SK-N-SH (cell line): ENCODE measurements at regions not wholly inside any gene's neighbourhood (a gene's known extent, or its start where the extent isn't known, plus 50 kb on each side); places are given as distances from the start of the nearest gene placed in this dataset.

Experiments used
- CTCF ChIA-PET: fragments of 300-600, 350-600 bp; formaldehyde crosslinking; extraction: SDS; loops from one replicate; lab custom pipeline; 2021; lab: Yijun Ruan, JAX
- POLR2A ChIA-PET: fragments of 350-600 bp; sonication (Branson Sonifier 250); formaldehyde crosslinking; extraction: SDS; loops from one replicate; lab custom pipeline; 2020; ENCODE audit warnings: antibody characterized with exemption, inconsistent platforms; lab: Yijun Ruan, JAX
- DNase-seq: peaks from one replicate; pipeline ENCODE4 v3.0.0; 2012
- H2AFZ ChIP-seq: fragments of 200-600 bp; sonication (generic); 2 replicates; pipeline ENCODE4 v1.8.1; 2016; ENCODE audit warnings: antibody characterized with exemption, mild to moderate bottlenecking, low read depth
- H3F3A ChIP-seq: fragments of 200-600 bp; sonication (generic); replicated peaks from 2 replicates; pipeline ENCODE3; 2016; ENCODE audit warnings: antibody characterized with exemption, mild to moderate bottlenecking; ENCODE audit not compliant: insufficient read depth
- H3K27ac ChIP-seq, 2 experiments: fragments of 200-500 bp in 1 of 2; fragments of 200-600 bp in 1 of 2; sonication (Bioruptor generic) in 1 of 2; sonication (generic), shearing (Covaris generic) in 1 of 2; 2 replicates each; pipeline versions ENCODE4 v1.5.1 to v1.6.1; 2014 to 2016; ENCODE audit warnings: low read depth in 2 of 2, inconsistent platforms in 1 of 2, low read length in 1 of 2, mild to moderate bottlenecking in 1 of 2, mixed read lengths in 1 of 2
- H3K27me3 ChIP-seq: fragments of 200-600 bp; sonication (generic), shearing (Covaris generic); 2 replicates; pipeline ENCODE4 v1.6.1; 2016; ENCODE audit warnings: mixed run types; ENCODE audit not compliant: insufficient read depth
- H3K36me3 ChIP-seq, 2 experiments: fragments of 200-500 bp in 1 of 2; fragments of 200-600 bp in 1 of 2; sonication (Bioruptor generic) in 1 of 2; sonication (generic) in 1 of 2; replicated peaks in 1 of 2; 2 replicates each; pipeline versions ENCODE3 to v1.5.1; 2014 to 2016; ENCODE audit warnings: low read length in 1 of 2, mild to moderate bottlenecking in 1 of 2; ENCODE audit not compliant: insufficient read depth in 2 of 2, control insufficient read depth in 1 of 2
- H3K4me1 ChIP-seq, 2 experiments: fragments of 200-500 bp in 1 of 2; fragments of 200-600 bp in 1 of 2; sonication (Bioruptor generic) in 1 of 2; sonication (generic), shearing (Covaris generic) in 1 of 2; 2 replicates each; pipeline versions ENCODE4 v1.5.1 to v1.6.1; 2014 to 2016; ENCODE audit warnings: low read depth in 1 of 2, low read length in 1 of 2, mixed run types in 1 of 2; ENCODE audit not compliant: insufficient read depth in 2 of 2, control insufficient read depth in 1 of 2
- H3K4me2 ChIP-seq: fragments of 200-600 bp; sonication (generic), shearing (Covaris generic); 2 replicates; pipeline ENCODE4 v1.6.1; 2017; ENCODE audit warnings: mixed run types
- H3K4me3 ChIP-seq, 2 experiments: fragments of 200-500 bp in 1 of 2; fragments of 200-600 bp in 1 of 2; sonication (Bioruptor generic) in 1 of 2; sonication (generic), shearing (Covaris generic) in 1 of 2; 2 replicates each; pipeline versions ENCODE4 v1.5.1 to v1.8.1; 2014 to 2016; ENCODE audit warnings: low read depth in 2 of 2, inconsistent platforms in 1 of 2, low read length in 1 of 2, mild to moderate bottlenecking in 1 of 2, mixed read lengths in 1 of 2, moderate library complexity in 1 of 2
- H3K79me2 ChIP-seq: fragments of 200-600 bp; sonication (generic); 2 replicates; pipeline ENCODE4 v1.8.1; 2017; ENCODE audit warnings: mild to moderate bottlenecking; ENCODE audit not compliant: insufficient read depth
- H3K9ac ChIP-seq: fragments of 200-600 bp; sonication (generic); 2 replicates; pipeline ENCODE4 v1.6.1; 2017; ENCODE audit warnings: mixed run types
- H3K9me2 ChIP-seq: fragments of 200-600 bp; sonication (generic); 2 replicates; pipeline ENCODE4 v1.6.1; 2017; ENCODE audit warnings: mixed run types
- H3K9me3 ChIP-seq: fragments of 200-600 bp; sonication (generic); 2 replicates; pipeline ENCODE4 v1.6.1; 2017; ENCODE audit warnings: mixed run types, mild to moderate bottlenecking, moderate library complexity
- H4K20me1 ChIP-seq: fragments of 200-600 bp; sonication (generic); 2 replicates; pipeline ENCODE4 v1.6.1; 2017; ENCODE audit warnings: mild to moderate bottlenecking, mixed run types; ENCODE audit not compliant: insufficient read depth
- CHD2 ChIP-seq: fragments of 150-350 bp; IDR thresholded peaks from 2 replicates; pipeline ENCODE4 v1.6.1; 2018; ENCODE audit warnings: low read length; ENCODE audit not compliant: partially characterized antibody
- ELF1 ChIP-seq: IDR thresholded peaks from 2 replicates; pipeline ENCODE4 v1.4.0; 2012
- IRF3 ChIP-seq: fragments of 150-350 bp; IDR thresholded peaks from 2 replicates; pipeline ENCODE4 v1.6.1; 2016; ENCODE audit warnings: mild to moderate bottlenecking, low read depth, low read length
- MXI1 ChIP-seq: IDR thresholded peaks from 2 replicates; pipeline ENCODE4 v1.6.1; 2012; ENCODE audit warnings: mild to moderate bottlenecking, low read depth, low read length, improper control_type of control experiment
- POLR2AphosphoS5 ChIP-seq: IDR thresholded peaks from 2 replicates; pipeline ENCODE4 v1.6.1; 2012; ENCODE audit warnings: low read depth, low read length
- RAD21 ChIP-seq: IDR thresholded peaks from 2 replicates; pipeline ENCODE4 v1.6.1; 2012; ENCODE audit warnings: mild to moderate bottlenecking, low read length
- RCOR1 ChIP-seq: fragments of 150-350 bp; IDR thresholded peaks from 2 replicates; pipeline ENCODE4 v1.6.1; 2017; ENCODE audit warnings: antibody characterized with exemption, low read length
- RFX5 ChIP-seq: IDR thresholded peaks from 2 replicates; pipeline ENCODE4 v1.6.1; 2012; ENCODE audit warnings: mild to moderate bottlenecking, improper control_type of control experiment, low read length
- SIN3A ChIP-seq: IDR thresholded peaks from 2 replicates; pipeline ENCODE4 v1.6.1; 2012; ENCODE audit warnings: low read depth, mild to moderate bottlenecking, low read length, moderate library complexity, borderline replicate concordance
- SMC3 ChIP-seq: IDR thresholded peaks from 2 replicates; pipeline ENCODE4 v1.6.1; 2012; ENCODE audit warnings: low read depth, low read length, improper control_type of control experiment
- TAF1 ChIP-seq: IDR thresholded peaks from 2 replicates; pipeline ENCODE4 v1.6.1; 2012; ENCODE audit warnings: low read depth, mild to moderate bottlenecking, low read length, moderate library complexity, borderline replicate concordance
- YY1 ChIP-seq: IDR thresholded peaks from 2 replicates; pipeline ENCODE4 v1.4.0; 2012; ENCODE audit warnings: low read depth, mild to moderate bottlenecking
- WGBS: methylation state at CpG from one replicate; pipeline ENCODE4 v1.1.6; 2017; ENCODE audit warnings: low lambda C conversion rate; 5-methylcytosine and 5-hydroxymethylcytosine counted together
- TF ChIP-seq, protein P1 (sequence below): IDR thresholded peaks from 2 replicates; pipeline ENCODE4 v1.4.0; 2012; ENCODE audit warnings: low read depth
- TF ChIP-seq, protein P2 (sequence below): IDR thresholded peaks from 2 replicates; pipeline ENCODE4; 2012

DNA sequence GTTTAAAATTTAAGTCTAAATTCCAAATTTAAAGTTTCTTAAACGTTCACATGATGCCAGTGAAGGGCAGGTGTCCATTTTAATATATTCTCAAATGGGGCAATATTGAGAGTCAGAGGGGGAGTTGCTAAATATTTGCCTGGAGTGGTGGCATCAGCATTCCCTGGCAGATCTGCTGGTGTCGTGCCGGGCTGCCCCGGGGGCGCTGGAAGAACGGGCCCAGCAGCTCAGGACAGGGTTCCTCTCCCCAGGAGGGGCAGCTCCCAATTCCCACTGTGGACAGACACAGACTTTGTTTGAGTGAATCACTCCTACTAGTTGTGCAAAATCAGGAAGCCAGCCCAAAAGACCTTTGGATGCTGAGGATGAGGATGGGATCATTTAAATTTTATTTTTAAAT lies 468.7 kb upstream of the B3GAT1 start:
- WGBS, result 9% methylated on average over 4 of the region's 6 CpGs
- CTCF ChIA-PET, result interaction anchor here (1.8 kb wide), 1 partner anchor 12 kb away, joined by 10 read pairs; no protein-coding TSS in a partner anchor
- H3K4me1 ChIP-seq, result no peaks in the 10 kb centered on the region; a peak in 1 of 4 replicates

GRCh38 chr11:134879931-134880330 lies 467.9 kb upstream of the B3GAT1 start:
- Histone ChIP-seq H3K27ac (no peak overlapping the region), H3K4me2 (no peak overlapping the region), H3K9me2 (no peaks in the 10 kb centered on the region)
- POLR2A ChIA-PET, result no interaction called here
- DNase-seq, result no peak
- no peak for TF ChIP-seq CHD2
- TF ChIP-seq RAD21, result no peak
- TF ChIP-seq, all 33 proteins: peak for 0
- Histone ChIP-seq H3K27me3 (no peaks in the 10 kb centered on the region), H3F3A (no peaks in the 10 kb centered on the region), H3K79me2 (no peaks in the 10 kb centered on the region), H2AFZ (no peak overlapping the region), H3K9ac (no peak overlapping the region), H3K9me3 (no peaks in the 10 kb centered on the region), H4K20me1 (no peaks in the 10 kb centered on the region), H3K4me3 (no peak overlapping the region), H3K36me3 (no peaks in the 10 kb centered on the region), H3K4me1 (no peaks in the 10 kb centered on the region; a peak in 1 of 4 replicates)
- WGBS, result 63% methylated on average over 3 of the region's 3 CpGs
- CTCF ChIA-PET, result interaction anchor here (0.6 to 1.8 kb wide), 2 partner anchors 11 to 59 kb away, joined by 3 to 10 read pairs; no protein-coding TSS in a partner anchor

More for the DNA sequence above, 468.7 kb upstream of the B3GAT1 start:
- no peak overlapping the region for H3K4me2 ChIP-seq
- no peaks in the 10 kb centered on the region for H3F3A ChIP-seq
- no peak for DNase-seq
- H3K9ac ChIP-seq, result no peak overlapping the region
- H3K9me2 ChIP-seq, result no peaks in the 10 kb centered on the region
- H3K4me3 ChIP-seq, result no peak overlapping the region
- TF ChIP-seq POLR2AphosphoS5 (no peak), RCOR1 (no peak), IRF3 (no peak), SMC3 (no peak), TAF1 (no peak), SIN3A (no peak), MXI1 (no peak), ELF1 (no peak), RFX5 (no peak), YY1 (no peak)
- TF ChIP-seq, protein P1, sequence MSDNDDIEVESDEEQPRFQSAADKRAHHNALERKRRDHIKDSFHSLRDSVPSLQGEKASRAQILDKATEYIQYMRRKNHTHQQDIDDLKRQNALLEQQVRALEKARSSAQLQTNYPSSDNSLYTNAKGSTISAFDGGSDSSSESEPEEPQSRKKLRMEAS, result no peak
- TF ChIP-seq, protein P2, sequence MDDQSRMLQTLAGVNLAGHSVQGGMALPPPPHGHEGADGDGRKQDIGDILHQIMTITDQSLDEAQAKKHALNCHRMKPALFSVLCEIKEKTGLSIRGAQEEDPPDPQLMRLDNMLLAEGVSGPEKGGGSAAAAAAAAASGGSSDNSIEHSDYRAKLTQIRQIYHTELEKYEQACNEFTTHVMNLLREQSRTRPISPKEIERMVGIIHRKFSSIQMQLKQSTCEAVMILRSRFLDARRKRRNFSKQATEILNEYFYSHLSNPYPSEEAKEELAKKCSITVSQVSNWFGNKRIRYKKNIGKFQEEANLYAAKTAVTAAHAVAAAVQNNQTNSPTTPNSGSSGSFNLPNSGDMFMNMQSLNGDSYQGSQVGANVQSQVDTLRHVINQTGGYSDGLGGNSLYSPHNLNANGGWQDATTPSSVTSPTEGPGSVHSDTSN, result no peak
- H3K27ac ChIP-seq, result no peak overlapping the region
- no peak overlapping the region for H2AFZ ChIP-seq
- POLR2A ChIA-PET, result no interaction called here
- no peaks in the 10 kb centered on the region for H3K36me3 ChIP-seq
- no peaks in the 10 kb centered on the region for H3K79me2 ChIP-seq
- H3K27me3 ChIP-seq, result no peaks in the 10 kb centered on the region
- no peaks in the 10 kb centered on the region for H4K20me1 ChIP-seq
- no peaks in the 10 kb centered on the region for H3K9me3 ChIP-seq
